Thyroid gland (tissue), 4 donors: ENCODE measurements at regions not wholly inside any gene's neighbourhood (a gene's known extent, or its start where the extent isn't known, plus 50 kb on each side); places are given as distances from the start of the nearest gene placed in this dataset.

ENCODE experiments used
- DNase-seq, 2 donors: peaks; one replicate each; pipeline ENCODE4 v3.0.0-alpha.2; 2019
- H3K27ac ChIP-seq, 3 donors: fragments of 200-600 bp; sonication (generic); 1 replicate in 2 of 3; 2 replicates in 1 of 3; pipeline ENCODE4 v1.5.1; 2016 to 2019; ENCODE audit warnings: mild to moderate bottlenecking in 1 of 3, moderate library complexity in 1 of 3
- H3K27me3 ChIP-seq: fragments of 200-600 bp; sonication (generic); one replicate; pipeline ENCODE4 v1.5.1; 2019
- H3K36me3 ChIP-seq, 2 donors: fragments of 200-600 bp; sonication (generic); one replicate each; pipeline ENCODE4 v1.5.1; 2016 to 2019
- H3K4me1 ChIP-seq, 2 donors: fragments of 200-600 bp; sonication (generic); one replicate each; pipeline ENCODE4 v1.5.1; 2017 to 2019
- H3K4me3 ChIP-seq, 3 donors: fragments of 200-600 bp; sonication (generic); replicated peaks in 1 of 3; 1 replicate in 2 of 3; 2 replicates in 1 of 3; pipeline ENCODE4 v1.5.1; 2016; ENCODE audit warnings: mild to moderate bottlenecking in 1 of 3
- H3K9me3 ChIP-seq: fragments of 200-600 bp; sonication (generic); one replicate; pipeline ENCODE4 v1.5.1; 2017
- CTCF ChIP-seq, 6 experiments: fragments of 200-600 bp in 3 of 6; fragments of 450-650 bp in 3 of 6; sonication (generic) in 3 of 6; IDR thresholded peaks; one replicate each; pipeline ENCODE4 v1.5.1; 2016 to 2019; ENCODE audit warnings: antibody characterized with exemption in 6 of 6, mild to moderate bottlenecking in 2 of 6, inconsistent platforms in 1 of 6, moderate library complexity in 1 of 6
- POLR2A ChIP-seq, 2 donors: fragments of 450-650 bp; IDR thresholded peaks; one replicate each; pipeline ENCODE4 v1.6.1; 2017; ENCODE audit warnings: antibody characterized with exemption in 2 of 2, mild to moderate bottlenecking in 2 of 2, moderate library complexity in 1 of 2
- WGBS, 2 donors: methylation state at CpG; one replicate each; pipeline ENCODE4 v1.1.5; 2017; 5-methylcytosine and 5-hydroxymethylcytosine counted together
- intact Hi-C: fragments of 100-400 bp; cut with DNase I; formaldehyde crosslinking; loops from one replicate; pipeline ENCODE4 v1.15.1; 2023

- DNase-seq: no peak
- no peak for TF ChIP-seq CTCF (IDR thresholded peaks at IDR 0.05)
- TF ChIP-seq POLR2A (IDR thresholded peaks at IDR 0.05): no peak
- H3K9me3 ChIP-seq: no peaks in the 10 kb centered on the region
- WGBS, 2 donors: 89 to 93% methylated on average over 2 of the region's 2 CpGs
- no peaks in the 10 kb centered on the region for H3K4me1 ChIP-seq
- no peak overlapping the region for H3K4me3 ChIP-seq
- no peak overlapping the region for H3K27ac ChIP-seq
- H3K27me3 ChIP-seq: no peaks in the 10 kb centered on the region
- H3K36me3 ChIP-seq: no peaks in the 10 kb centered on the region
- intact Hi-C loops: no loop called here
Measured at GRCh38 chr12:89185889-89186288, 166.4 kb downstream of the DUSP6 start.

GRCh38 chr12:89185181-89185580, 167.1 kb downstream of the DUSP6 start:
- Histone ChIP-seq H3K9me3 (no peaks in the 10 kb centered on the region), H3K27ac (no peak overlapping the region), H3K27me3 (no peaks in the 10 kb centered on the region), H3K4me1 (no peaks in the 10 kb centered on the region), H3K4me3 (no peak overlapping the region), H3K36me3 (no peaks in the 10 kb centered on the region)
- 94 to 96% methylated on average over 3 of the region's 3 CpGs for WGBS, 2 donors
- no peak for DNase-seq
- TF ChIP-seq POLR2A (IDR thresholded peaks at IDR 0.05): no peak
- no peak for TF ChIP-seq CTCF (IDR thresholded peaks at IDR 0.05)
- intact Hi-C loops: no loop called here

DNA sequence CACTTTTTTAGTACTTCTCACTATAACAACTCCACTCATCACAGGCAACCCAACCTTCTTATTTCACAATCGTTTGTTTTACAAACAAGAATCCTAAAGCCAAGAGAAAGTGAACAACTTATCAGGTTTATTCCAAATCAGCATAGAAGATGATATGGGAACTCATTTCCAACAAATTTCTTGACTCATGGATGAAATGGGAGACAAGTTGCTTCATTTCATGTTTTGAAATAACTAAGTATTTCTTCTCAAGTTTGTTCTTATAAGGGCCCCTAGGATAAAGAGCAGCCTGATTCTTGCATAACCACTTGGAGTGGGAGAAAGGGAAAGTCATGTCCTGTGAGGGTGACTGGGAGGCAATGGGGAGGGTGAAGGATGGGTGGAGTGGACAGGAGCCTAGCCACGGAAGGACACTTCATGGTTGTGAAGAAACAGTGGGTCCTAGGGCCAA, 168.3 kb downstream of the DUSP6 start:
- Histone ChIP-seq H3K27me3 (no peaks in the 10 kb centered on the region), H3K9me3 (no peaks in the 10 kb centered on the region), H3K4me3 (no peak overlapping the region), H3K36me3 (no peaks in the 10 kb centered on the region), H3K4me1 (no peaks in the 10 kb centered on the region), H3K27ac (no peak overlapping the region)
- WGBS, 2 donors: 53 to 72% methylated on average over 2 of the region's 2 CpGs
- intact Hi-C loops: no loop called here
- TF ChIP-seq POLR2A (IDR thresholded peaks at IDR 0.05) (no peak), CTCF (IDR thresholded peaks at IDR 0.05) (no peak)
- DNase-seq: peak; percentile 1 to 4

DNA sequence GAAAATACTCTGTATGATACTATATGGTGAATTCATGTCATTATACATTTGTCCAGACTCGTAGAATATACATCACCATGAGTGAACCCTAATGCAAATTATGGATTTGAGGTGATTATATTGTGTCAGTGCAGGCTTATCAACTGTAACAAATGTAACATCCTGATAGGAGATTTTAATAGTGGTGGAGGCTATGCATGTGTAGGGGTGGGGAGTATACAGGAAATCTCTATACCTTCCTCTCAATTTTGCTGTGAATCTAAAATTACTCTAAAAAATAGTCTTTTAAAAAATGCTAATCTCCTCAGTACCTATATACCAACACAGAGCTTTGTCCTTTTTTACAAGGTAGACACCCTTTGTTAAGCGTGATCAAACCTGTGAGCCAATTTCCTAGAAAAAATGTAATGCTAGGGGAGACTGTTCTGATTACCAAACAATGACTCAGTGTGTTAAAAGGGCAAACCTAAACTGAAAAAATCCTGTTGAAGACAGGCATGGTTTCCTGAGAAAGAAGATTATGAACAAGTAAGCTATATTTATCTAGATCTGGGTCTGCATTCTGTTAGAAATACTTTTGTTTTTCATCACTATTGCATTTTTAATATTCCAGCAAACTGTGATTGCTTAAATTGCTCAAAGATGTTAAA, 170.9 kb downstream of the DUSP6 start:
- no peak for TF ChIP-seq POLR2A (IDR thresholded peaks at IDR 0.05)
- TF ChIP-seq CTCF (IDR thresholded peaks at IDR 0.05): no peak
- Histone ChIP-seq H3K9me3 (no peaks in the 10 kb centered on the region), H3K27me3 (no peaks in the 10 kb centered on the region), H3K36me3 (no peaks in the 10 kb centered on the region), H3K4me3 (no peak overlapping the region), H3K27ac (no peak overlapping the region), H3K4me1 (no peaks in the 10 kb centered on the region)
- 90 to 98% methylated on average over 2 of the region's 2 CpGs for WGBS, 2 donors
- intact Hi-C loops: no loop called here
- DNase-seq: no peak

GRCh38 chr12:89180496-89180895, 171.8 kb downstream of the DUSP6 start:
- no peaks in the 10 kb centered on the region for H3K9me3 ChIP-seq
- no peak overlapping the region for H3K27ac ChIP-seq
- intact Hi-C loops: no loop called here
- H3K4me3 ChIP-seq: no peak overlapping the region
- no peak for DNase-seq
- 72 to 76% methylated on average over 2 of the region's 2 CpGs for WGBS, 2 donors
- no peaks in the 10 kb centered on the region for H3K4me1 ChIP-seq
- H3K27me3 ChIP-seq: no peaks in the 10 kb centered on the region
- no peaks in the 10 kb centered on the region for H3K36me3 ChIP-seq
- no peak for TF ChIP-seq POLR2A (IDR thresholded peaks at IDR 0.05)
- no peak for TF ChIP-seq CTCF (IDR thresholded peaks at IDR 0.05)
